Colon (tissue), 2 donors: ENCODE measurements at regions not wholly inside any gene's neighbourhood (a gene's known extent, or its start where the extent isn't known, plus 50 kb on each side); places are given as distances from the start of the nearest gene placed in this dataset.
"Not testable (repeated sequence)": the region's sequence is repeated elsewhere in the genome, so short reads cannot be mapped to it uniquely, and the experiment has no call there.

ENCODE experiments used
- FAIRE-seq: peaks from 2 replicates; lab custom pipeline; 2012; peaks lifted over from hg19 to GRCh38; lab: Jason Lieb, UNC
- donor health status: control.
- donor health status: control.

DNA sequence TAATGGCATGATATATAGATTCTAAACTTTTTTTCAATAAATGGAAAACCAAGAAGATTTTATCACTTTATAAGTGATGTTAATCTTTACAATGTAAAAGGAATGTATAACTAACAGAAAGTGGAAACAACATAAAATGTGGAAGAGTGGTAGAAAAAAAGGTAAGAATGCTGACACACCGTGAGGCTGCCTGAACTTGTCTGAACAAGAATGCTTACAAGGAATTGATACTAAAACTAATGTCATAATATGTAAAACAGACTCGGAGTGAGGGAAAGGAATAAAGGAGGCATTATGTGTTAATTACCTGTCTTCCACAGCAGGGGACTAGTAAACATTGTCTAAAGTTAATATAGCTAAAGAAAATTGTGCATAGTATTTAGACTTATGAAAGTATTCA, 958.8 kb upstream of the TMEFF2 start:
- no peak for FAIRE-seq

DNA sequence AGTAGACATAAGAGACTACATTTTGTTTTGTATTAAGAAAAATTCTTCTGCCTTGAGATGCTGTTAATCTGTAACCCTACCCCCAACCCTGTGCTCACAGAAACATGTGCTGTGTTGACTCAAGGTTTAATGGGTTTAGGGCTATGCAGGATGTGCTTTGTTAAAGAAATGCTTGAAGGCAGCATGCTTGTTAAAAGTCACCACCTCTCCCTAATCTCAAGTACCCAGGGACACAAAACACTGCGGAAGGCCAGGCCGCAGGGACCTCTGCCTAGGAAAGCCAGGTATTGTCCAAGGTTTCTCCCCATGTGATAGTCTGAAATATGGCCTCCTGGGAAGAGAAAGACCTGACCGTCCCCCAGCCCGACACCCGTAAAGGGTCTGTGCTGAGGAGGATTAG, 947.7 kb upstream of the TMEFF2 start:
- FAIRE-seq, result not testable (repeated sequence)

DNA sequence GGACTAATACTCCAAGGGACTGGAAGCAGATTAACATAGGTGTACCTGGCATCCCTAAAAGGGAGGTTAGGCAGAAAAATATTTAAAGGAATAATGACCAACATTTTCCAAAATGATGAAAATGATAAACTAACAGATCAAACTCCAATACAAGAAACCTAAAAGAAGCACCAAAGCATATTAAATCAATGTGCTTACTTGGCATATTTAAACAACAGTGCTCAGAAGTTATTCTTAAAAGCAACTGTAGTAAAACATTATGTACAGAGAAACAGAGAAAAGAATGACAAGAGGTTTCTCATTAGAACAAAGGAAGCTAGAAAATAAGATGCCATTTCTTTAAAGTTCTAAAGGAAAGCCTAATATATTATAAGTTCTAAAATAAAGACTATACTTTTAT, 947.3 kb upstream of the TMEFF2 start:
- no peak for FAIRE-seq

DNA sequence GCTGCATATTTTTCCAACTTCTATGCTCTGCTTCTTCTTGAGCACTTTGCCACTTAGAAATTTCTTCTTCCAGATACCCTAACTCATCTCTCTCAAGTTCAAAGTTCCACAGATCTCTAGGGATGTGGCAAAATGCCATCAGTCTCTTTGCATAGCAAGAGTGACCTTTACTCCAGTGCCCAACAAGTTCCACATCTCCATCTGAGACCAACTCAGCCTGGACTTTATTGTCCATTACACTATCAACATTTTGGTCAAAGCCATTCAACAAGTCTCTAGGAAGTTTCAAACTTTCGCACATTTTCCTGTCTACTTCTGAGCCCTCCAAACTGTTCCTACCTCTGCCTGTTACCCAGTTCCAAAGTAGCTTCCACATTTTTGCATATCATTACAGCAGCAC, 946.2 kb upstream of the TMEFF2 start:
- FAIRE-seq, result not testable (repeated sequence)

DNA sequence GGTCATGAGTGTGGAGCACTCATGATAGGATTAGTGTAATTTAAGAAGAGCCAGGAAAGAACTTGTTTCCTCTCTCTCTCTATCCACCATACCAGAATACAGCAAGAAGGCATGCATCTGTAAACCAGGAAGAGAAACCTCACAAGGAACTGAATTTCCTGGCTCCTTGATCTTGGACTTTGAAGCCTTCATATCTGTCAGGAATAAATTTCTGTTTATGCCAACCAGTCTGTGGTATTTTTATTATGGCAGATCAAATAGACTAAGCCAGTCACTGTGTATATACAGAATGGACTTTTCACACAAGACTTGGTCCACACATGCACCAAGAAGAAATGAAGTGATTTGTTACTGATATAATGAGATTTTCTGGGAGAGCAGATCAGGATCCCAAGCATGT, 930.1 kb upstream of the TMEFF2 start:
- FAIRE-seq, result peak; percentile 21

DNA sequence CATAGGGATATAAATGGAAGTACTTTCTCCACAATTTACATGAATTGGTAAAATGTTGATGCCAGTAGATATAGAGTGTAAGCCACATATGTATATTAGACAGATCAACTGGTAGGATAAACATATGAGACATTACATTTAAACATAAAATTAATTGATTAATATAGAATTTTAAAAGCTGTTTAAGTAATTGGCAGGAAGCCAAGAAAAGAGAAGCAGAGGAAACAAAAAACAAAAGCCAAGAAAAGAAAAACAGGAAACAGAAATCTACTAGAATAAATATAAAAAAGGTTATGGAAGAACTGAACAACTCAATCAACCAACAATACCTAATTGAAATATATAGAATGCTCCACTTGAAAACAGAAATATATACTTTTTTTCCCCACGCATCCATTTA, 920.1 kb upstream of the TMEFF2 start:
- FAIRE-seq, result no peak

DNA sequence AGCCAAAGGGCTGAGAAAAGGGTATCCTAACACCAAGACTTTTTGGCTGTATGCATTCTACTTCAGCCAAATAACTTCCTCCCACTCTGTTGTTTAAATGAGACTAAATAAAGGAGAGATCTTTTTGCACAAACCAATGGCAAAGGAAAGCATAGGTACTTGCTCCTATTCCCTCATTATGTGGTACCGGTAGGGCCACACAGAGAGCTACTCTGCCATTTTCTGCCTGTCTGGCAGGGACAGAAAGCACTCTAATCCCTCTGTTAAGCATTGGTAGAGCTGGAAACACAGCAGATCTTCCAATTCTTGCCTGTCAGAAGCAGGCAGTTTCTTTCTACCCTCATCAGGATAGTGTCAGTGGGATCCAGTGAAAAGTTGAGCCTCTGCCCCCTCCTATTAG, 918.3 kb upstream of the TMEFF2 start:
- no peak for FAIRE-seq

DNA sequence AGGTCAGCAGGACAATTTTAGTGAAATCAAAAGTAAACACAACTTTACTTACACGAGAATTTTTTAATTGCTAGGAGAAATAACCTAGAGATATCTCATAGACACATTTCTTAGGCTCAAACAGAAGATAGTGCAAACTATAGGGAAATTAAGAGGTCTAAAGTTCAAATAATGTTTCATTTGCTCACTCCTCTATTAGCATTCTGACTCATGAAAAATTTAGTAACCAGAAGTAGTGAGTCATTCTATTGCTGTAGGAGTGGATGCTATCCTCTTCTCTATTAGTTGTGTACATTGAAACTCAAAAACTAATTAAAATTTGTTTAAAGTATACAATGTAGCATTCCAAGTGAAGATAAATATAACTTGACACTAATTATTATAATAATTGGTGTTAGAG, 908.3 kb upstream of the TMEFF2 start:
- FAIRE-seq, result no peak

DNA sequence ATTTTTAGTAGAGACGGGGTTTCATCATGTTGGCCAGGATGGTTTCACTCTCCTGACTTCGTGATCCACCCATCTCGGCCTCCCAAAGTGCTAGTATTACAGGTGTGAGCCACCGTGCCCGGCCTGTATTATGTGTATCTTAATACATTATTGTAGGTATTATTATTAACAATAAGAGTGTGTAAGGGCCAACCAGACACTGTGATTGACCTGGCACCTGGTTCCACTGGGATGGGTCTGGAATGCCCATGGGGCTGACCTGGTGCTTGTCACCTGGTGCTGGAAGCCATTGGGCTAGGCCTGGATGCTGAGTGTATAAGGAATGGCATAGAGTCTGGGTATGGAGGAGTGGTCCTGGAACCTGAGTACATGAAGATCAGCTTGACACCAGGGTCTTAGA, 906.9 kb upstream of the TMEFF2 start:
- no peak for FAIRE-seq

DNA sequence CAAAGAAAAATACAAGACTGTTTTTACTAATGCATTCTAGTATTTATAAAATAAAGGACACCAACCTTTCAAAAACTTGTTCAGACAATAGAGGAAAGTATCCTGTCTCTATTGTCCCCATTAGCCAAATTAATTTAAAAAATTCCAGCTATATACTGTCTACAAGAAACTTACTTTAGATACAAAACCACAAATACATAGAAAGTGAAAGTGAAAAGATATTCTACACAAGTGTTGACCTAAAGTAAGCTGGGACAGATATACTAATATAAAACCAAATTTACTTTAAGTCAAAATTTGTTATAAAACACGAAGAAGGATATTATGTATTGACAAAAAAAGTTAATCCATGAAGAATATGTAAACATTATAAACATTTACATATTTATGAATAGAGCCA, 893.3 kb upstream of the TMEFF2 start:
- FAIRE-seq, result peak; percentile 57

DNA sequence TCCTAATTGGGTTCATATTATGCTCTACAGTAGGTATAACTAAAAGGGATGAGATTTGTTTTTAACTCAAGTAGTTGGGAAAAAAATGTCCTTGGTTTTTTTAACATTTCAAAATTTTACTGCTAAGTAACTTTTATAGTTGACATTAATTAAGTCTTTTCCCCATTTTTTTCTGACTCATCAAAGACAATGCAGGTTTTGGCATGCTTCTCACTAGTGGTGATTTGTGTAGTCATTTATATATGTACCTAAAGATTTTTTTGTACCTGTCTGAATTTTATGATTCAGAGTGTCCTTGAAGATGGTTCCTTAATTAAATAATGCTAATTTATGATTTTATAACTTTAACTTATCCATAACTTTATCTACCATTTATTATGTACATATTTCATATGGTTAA, 882.3 kb upstream of the TMEFF2 start:
- FAIRE-seq, result no peak

DNA sequence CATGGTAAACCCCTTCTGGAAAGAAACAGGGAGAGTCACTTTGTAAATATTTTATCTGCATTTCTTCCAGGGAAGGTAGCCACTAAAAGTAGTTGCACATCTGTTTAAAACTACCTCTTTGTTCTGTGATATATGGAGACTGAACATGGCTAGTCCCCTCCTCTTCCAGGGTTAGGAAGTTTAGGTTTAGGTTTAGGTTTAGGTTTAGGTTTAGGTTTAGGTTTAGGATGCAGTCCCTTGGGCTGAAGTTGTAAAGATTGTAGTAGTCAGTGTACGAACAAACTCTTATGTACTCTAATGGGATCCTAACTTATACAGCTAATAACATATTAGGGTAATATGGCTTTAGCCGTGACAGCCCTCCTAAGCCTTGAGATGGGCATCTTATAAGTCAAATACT, 880.2 kb upstream of the TMEFF2 start:
- no peak for FAIRE-seq

DNA sequence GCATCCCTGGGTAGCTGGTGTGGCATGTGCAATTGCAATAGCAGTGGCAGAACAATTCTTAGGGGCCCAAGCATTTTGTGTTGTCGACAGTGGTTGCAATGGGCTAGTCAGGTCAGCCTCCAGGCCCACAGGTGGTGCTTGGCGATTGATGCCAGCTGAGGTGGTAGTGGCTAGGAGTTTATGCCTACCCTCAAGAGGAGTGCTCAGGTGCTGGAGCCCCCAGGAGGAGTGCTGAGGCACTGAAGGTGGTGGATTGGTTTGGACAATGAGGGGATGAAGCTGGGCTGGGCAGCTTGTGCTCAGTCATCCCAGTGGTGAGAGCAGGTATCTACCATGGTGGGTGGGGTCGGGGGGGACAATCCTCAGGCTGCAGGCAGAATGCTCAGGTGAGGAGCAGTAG, 877.9 kb upstream of the TMEFF2 start:
- no peak for FAIRE-seq

DNA sequence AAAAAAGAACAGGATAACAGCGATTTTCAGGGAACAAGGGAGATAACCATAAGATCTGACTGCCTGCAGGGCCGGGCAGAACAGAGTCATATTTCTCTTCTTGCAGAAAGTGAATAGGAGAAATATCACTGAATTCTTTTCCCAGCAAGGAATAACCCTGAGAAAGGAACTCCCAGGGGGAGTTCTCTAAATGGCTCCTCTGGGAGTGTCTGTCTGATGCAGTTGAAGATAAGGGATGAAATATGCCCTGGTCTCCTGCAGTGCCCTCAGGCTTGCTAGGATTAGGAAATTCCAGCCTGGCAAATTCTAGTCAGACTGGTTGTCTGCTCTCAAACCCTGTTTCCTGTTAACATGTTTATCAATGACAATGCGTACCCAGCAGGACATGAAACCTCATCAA, 830.8 kb upstream of the TMEFF2 start:
- not testable (repeated sequence) for FAIRE-seq

DNA sequence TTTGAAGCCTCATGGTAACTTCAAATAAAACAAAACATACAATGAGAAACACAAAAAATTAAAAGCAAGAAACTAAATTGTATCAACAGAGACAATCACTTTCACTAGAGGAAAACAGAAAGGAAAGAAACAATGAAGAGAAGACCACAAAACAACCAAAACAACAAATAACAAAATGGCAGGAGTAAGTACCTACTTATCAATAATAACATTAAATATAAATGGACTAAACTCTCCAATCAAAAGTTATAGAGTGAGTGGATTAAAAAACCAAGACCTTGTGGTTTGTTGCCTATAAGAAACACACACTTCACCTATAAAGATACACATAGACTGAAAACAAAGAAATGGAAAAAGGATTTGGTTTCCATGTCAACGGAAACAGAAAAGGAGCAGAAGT, 830.1 kb upstream of the TMEFF2 start:
- no peak for FAIRE-seq

DNA sequence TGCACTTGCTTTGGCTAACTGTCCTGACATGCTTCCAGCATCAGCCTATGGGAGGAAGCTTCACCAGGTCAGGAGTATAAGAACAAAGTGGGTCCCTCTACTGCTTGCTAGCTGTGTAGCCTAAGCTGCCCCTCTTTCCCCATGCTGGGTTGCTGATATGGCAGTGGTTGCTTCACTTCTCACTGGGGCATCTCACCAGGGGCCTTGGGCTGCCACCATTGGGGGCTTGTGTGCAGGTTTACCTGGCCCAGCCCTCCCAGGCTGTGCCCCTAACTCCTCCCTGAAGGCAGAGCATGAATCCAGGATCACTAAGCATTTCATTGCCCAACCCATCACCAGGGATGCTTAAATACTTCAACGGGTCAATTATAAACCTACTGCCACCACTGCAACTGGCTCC, 817.1 kb upstream of the TMEFF2 start:
- no peak for FAIRE-seq

DNA sequence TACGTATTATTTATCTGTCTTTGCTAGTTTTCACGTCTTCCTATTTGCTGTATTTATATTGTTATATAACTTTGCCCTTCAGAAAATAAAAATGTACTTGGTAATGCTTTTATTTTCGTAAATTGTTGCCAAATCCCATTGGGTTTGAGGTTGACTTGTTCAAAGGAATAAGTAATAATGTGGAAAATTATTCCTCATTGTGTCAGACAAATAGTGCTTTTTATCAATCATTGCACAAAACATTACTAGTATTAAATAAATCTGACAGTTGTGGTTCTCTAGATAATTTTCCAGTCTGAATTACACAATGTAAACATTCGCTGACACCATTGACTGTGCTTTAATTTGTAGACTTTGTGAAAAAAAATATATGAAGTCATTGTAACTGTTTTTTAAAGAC, 798.3 kb upstream of the TMEFF2 start:
- no peak for FAIRE-seq

DNA sequence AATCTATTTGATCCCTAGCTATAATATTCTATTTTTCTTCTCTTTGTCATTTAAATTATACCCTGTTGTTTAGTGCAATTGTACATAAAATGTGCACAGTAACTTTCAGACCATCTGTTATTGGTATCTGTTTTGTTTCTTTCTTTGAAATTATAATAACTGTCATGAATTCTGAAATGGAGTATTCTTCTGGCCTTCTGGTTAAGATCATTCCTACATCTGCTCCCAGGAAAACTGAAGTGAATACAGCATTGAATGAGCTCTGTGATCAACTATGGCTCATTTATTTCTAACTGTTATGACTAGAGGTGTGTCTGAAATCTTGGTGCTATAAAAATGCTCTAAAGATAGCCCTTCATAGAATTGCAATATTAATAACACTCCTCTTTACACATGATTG, 788.4 kb upstream of the TMEFF2 start:
- FAIRE-seq, result no peak

DNA sequence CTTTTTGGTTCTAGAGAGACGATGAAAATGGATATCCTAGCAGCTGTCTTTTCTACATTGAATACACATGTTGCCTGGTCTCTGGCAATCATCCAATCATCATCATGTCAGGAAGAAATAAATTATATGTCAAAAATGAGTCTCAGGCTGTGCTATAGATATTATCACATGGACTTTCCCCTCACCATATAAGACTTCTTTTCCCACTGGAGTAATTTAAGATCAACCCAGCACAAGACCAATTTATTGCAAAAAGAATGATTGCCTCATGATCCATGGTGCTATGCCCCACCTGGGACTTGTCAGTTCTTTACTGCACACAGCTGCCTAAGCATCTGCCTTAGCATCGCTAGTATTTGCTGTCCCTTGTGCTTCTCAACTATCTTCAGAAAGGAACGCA, 783.7 kb upstream of the TMEFF2 start:
- no peak for FAIRE-seq

DNA sequence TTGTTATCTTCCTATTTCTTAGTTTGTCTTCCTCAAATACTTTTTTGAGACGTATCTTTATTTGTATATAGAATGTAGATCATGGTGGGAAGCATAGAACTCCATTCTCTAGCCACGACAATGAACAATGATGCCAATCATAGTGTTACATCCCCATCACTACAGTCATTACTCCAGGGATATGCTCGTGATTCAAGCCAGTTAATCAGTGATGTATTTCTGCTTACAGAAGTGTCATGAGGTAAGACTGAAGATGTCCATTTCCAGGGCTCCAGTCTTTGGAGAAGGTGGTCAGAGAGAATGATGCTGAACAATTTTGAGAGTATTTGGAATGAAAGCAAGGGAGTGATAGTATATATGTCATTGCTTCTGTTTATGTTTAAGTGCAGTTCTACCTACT, 777.2 kb upstream of the TMEFF2 start:
- FAIRE-seq, result no peak

DNA sequence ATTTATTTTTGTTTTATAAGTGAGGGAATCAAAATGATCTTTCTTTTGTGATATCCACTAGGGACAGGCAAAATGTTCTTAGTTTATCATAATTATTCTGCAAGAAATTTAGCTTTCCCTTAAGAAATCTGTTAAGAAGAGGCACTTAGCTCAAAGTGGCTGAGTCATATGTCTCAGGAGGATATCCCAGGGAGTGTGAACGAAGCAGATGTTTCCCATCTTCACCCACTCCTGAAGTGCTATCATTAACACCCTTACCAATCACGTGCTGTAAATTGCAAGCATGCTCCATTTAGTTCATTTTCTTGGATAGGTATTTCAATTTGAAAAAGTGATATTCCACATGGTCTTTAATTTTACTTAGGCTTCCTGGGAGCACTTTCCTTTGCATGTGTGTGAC, 774.3 kb upstream of the TMEFF2 start:
- FAIRE-seq, result no peak

DNA sequence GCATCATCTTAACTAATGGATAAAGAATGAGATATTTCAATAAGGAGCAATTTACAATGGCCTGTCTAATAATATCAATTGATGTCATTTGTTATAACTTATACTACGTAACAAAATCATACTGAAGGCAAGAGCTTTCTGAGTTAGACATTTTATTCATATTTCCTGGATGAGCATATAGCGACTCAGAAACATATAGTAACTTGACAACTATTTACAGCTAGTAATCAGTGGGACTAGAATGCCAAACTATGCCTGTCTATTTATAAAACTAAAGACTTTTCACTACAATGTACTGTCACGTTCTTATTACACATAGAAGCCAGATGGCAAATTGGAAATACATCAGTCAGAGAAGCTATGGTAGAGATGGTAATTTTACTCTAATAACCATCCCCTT, 766.2 kb upstream of the TMEFF2 start:
- FAIRE-seq, result no peak

DNA sequence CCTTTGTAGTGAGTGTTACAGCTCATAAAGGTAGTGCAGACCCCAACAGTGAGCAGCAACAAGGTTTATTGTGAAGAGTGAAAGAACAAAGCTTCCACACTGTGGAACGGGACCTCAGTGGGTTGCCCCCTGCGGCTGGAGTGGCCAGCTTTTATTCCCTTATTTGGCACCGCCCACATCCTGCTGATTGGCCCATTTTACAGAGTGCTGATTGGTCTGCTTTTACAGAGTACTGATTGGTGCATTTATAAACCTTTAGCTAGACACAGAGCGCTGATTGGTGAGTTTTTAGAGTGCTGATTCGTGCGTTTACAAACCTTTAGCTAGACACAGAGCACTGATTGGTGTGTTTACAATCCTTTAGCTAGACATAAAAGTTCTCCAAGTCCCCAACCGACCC, 763.9 kb upstream of the TMEFF2 start:
- not testable (repeated sequence) for FAIRE-seq

DNA sequence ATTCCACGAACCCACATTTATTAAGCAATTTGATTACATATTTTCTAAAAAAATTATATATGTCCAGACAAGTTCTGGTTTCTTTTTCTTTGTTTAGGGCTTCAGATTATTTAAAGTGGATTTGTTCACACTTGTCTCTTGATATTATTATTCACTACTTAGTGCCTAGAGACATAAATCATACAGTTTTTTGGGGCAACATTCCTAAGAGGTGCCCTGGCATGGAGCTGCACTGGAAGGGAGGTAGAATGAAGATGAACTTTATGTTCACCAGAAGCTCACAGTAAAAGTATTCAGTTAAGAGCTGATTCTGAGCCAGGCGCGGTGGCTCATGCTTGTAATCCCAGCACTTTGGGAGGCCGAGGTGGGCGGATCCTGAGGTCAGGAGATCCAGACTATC, 762.7 kb upstream of the TMEFF2 start:
- FAIRE-seq, result no peak

DNA sequence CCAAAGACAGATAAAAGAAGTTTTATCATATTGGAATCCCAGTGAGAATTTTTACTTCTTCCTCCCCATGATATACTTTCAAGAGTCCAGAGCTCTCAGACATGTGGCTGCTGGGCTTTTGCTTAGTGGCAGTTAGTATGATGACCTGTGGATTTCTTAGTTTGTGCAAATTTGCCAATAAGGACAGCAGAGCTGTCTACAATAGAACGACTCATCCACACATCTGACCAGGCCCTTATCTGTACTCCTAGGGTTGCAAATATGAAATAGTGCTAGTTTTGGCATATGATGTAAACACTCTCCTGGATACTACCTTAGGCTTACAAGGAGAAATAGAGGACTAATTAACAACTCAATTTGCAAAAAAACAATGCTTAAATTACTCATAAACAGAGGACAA, 758.4 kb upstream of the TMEFF2 start:
- FAIRE-seq, result no peak

DNA sequence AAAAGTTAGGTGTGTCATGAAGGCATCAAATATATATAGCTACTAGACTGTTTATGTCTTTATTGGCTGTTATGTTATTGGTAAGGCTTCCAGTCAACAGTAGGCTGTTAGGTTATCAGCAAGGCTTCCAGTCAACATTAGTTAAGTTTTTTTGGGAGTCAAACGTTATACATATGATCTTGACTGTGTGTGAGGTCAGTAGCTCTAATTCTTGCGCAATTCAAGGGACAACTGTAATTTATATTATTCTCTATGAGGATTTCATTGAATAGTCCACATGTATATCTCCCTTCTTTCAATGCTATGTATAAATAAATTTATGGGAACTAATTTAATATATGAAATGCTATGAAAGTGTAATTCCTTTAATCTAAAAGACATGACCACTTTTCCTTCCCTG, 757.5 kb upstream of the TMEFF2 start:
- FAIRE-seq, result no peak
